SK-N-SH treated with all-trans-retinoic acid at 6 μM for 48 hours (cell line): ENCODE measurements at regions not wholly inside any gene's neighbourhood (a gene's known extent, or its start where the extent isn't known, plus 50 kb on each side); places are given as distances from the start of the nearest gene placed in this dataset.

Source experiments
- ARNTL ChIP-seq: fragments of 450-650 bp; formaldehyde crosslinking; IDR thresholded peaks from 2 replicates; pipeline ENCODE4 v1.5.0; 2020; ENCODE audit warnings: low read depth, mild to moderate bottlenecking, moderate library complexity, borderline replicate concordance
- RARB ChIP-seq: fragments of 250-450 bp; sonication (Bioruptor Pico); IDR thresholded peaks from 2 replicates; pipeline ENCODE4 v1.8.0; 2021; ENCODE audit warnings: mild to moderate bottlenecking, moderate library complexity
- SNAI2 ChIP-seq: fragments of 250-450 bp; sonication (Bioruptor Pico); IDR thresholded peaks from 2 replicates; pipeline ENCODE4 v1.5.0; 2020; ENCODE audit warnings: mild to moderate bottlenecking, moderate library complexity
- ZC3H10 ChIP-seq: fragments of 250-450 bp; sonication (Bioruptor Pico); IDR thresholded peaks from 2 replicates; pipeline ENCODE4 v1.5.1; 2021; ENCODE audit warnings: mild to moderate bottlenecking, moderate library complexity
- ZNF8 ChIP-seq: fragments of 450-650 bp; formaldehyde crosslinking; IDR thresholded peaks from 2 replicates; pipeline ENCODE4 v1.5.0; 2020; ENCODE audit warnings: mild to moderate bottlenecking, moderate library complexity
- TF ChIP-seq, protein P1 (sequence below): fragments of 250-450 bp; sonication (Bioruptor Pico); IDR thresholded peaks from 2 replicates; pipeline ENCODE4 v1.5.1; 2021; ENCODE audit warnings: mild to moderate bottlenecking, moderate library complexity

GRCh38 chr5:40022057-40022456 lies 597.3 kb upstream of the DAB2 start:
- TF ChIP-seq RARB (CRISPR knock-in tag) (no peak), ARNTL (no peak), ZNF8 (CRISPR knock-in tag) (no peak), SNAI2 (CRISPR knock-in tag) (no peak), ZC3H10 (CRISPR knock-in tag) (no peak)
- TF ChIP-seq, protein P1, sequence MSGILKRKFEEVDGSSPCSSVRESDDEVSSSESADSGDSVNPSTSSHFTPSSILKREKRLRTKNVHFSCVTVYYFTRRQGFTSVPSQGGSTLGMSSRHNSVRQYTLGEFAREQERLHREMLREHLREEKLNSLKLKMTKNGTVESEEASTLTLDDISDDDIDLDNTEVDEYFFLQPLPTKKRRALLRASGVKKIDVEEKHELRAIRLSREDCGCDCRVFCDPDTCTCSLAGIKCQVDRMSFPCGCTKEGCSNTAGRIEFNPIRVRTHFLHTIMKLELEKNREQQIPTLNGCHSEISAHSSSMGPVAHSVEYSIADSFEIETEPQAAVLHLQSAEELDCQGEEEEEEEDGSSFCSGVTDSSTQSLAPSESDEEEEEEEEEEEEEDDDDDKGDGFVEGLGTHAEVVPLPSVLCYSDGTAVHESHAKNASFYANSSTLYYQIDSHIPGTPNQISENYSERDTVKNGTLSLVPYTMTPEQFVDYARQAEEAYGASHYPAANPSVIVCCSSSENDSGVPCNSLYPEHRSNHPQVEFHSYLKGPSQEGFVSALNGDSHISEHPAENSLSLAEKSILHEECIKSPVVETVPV (CRISPR knock-in tag), result no peak
